HepG2 (cell line): ENCODE measurements at regions not wholly inside any gene's neighbourhood (a gene's known extent, or its start where the extent isn't known, plus 50 kb on each side); places are given as distances from the start of the nearest gene placed in this dataset.

Experiments used
- ATAC-seq: fragments of 200-7000 bp; cut with Tn5 transposase; 3 replicates; pipeline ENCODE4 v1.9.1; 2020; ENCODE audit warnings: mild to moderate bottlenecking, moderate library complexity
- BruUV-seq: library from RNA; stranded (reverse); fragments of 400-500 nt; replicated peaks from 2 replicates; lab custom pipeline; 2021; lab: Mats Ljungman, UMichigan
- CTCF ChIA-PET: fragments of 300-600 bp; formaldehyde crosslinking; extraction: SDS; loops from one replicate; lab custom pipeline; 2021; ENCODE audit warnings: low total read pairs, inconsistent platforms, low intra/inter-chr PET ratio; lab: Yijun Ruan, JAX
- POLR2A ChIA-PET: fragments of 350-600 bp; sonication (Branson Sonifier 250); formaldehyde crosslinking; loops from one replicate; lab custom pipeline; 2020; ENCODE audit warnings: antibody characterized with exemption, inconsistent platforms; lab: Yijun Ruan, JAX
- DNase-seq: peaks from one replicate; pipeline ENCODE4 v3.0.0-alpha.2; 2015; ENCODE audit warnings: low spot score
- FAIRE-seq: peaks from 3 replicates; lab custom pipeline; 2011; peaks lifted over from hg19 to GRCh38; lab: Jason Lieb, UNC
- H2AFZ ChIP-seq: one replicate; pipeline ENCODE4 v1.6.1; 2011; ENCODE audit warnings: low read length, inconsistent platforms
- H3K27ac ChIP-seq: fragments of 300-600 bp; 3 replicates; pipeline ENCODE4 v1.8.0; 2011; ENCODE audit warnings: mixed run types, mild to moderate bottlenecking, mixed read lengths, low read length, inconsistent platforms; ENCODE audit not compliant: insufficient read depth; ENCODE audit errors: extremely low read length
- H3K27me3 ChIP-seq, 2 experiments: fragments of 200-600 bp in 1 of 2; 2 replicates in 1 of 2; 3 replicates in 1 of 2; pipeline versions ENCODE4 v1.6.0 to v1.8.0; 2011; ENCODE audit warnings: low read length in 2 of 2, mild to moderate bottlenecking in 2 of 2, moderate library complexity in 2 of 2, inconsistent platforms in 1 of 2; ENCODE audit not compliant: insufficient read depth in 2 of 2, control insufficient read depth in 1 of 2
- H3K36me3 ChIP-seq, 2 experiments: fragments of 200-600 bp in 1 of 2; replicated peaks in 1 of 2; 2 replicates in 1 of 2; 3 replicates in 1 of 2; pipeline versions ENCODE4 v1.5.1 to v1.8.0; 2011; ENCODE audit warnings: low read length in 2 of 2, inconsistent platforms in 1 of 2; ENCODE audit not compliant: insufficient read depth in 2 of 2, control insufficient read depth in 1 of 2
- H3K4me1 ChIP-seq: 2 replicates; pipeline ENCODE4 v1.5.1; 2012; ENCODE audit warnings: low read length, inconsistent platforms; ENCODE audit not compliant: insufficient read depth
- H3K4me2 ChIP-seq: 2 replicates; pipeline ENCODE4 v1.6.0; 2011; ENCODE audit warnings: low read depth, low read length, inconsistent platforms
- H3K4me3 ChIP-seq, 3 experiments: fragments of 200-600 bp in 1 of 3; sonication (generic), shearing (Covaris generic) in 1 of 3; replicated peaks in 1 of 3; 2 replicates each; pipeline ENCODE4 v1.5.1; 2011 to 2016; ENCODE audit warnings: low read length in 3 of 3, inconsistent platforms in 2 of 3, low read depth in 2 of 3, mild to moderate bottlenecking in 2 of 3, control low read depth in 1 of 3, mixed read lengths in 1 of 3; ENCODE audit not compliant: insufficient read depth in 1 of 3
- H3K79me2 ChIP-seq: one replicate; pipeline ENCODE4 v1.6.1; 2011; ENCODE audit warnings: low read length, inconsistent platforms; ENCODE audit not compliant: insufficient read depth
- H3K9ac ChIP-seq: 2 replicates; pipeline ENCODE4 v1.6.0; 2011; ENCODE audit warnings: mild to moderate bottlenecking, low read depth, low read length, inconsistent platforms; ENCODE audit not compliant: insufficient read depth
- H3K9me3 ChIP-seq: 2 replicates; pipeline ENCODE4 v1.5.1; 2012; ENCODE audit warnings: mild to moderate bottlenecking, low read length
- H4K20me1 ChIP-seq: 2 replicates; pipeline ENCODE4 v1.6.0; 2011; ENCODE audit warnings: inconsistent platforms, mild to moderate bottlenecking, low read length, moderate library complexity; ENCODE audit not compliant: insufficient read depth
- ATAD3A ChIP-seq: sonication (generic); formaldehyde crosslinking; IDR thresholded peaks from 2 replicates; pipeline ENCODE4 v1.4.0; 2020; ENCODE audit warnings: missing genetic modification reagents
- CEBPG ChIP-seq: IDR thresholded peaks from 2 replicates; pipeline ENCODE4 v1.6.1; 2016
- FOXA3 ChIP-seq: IDR thresholded peaks from 2 replicates; pipeline ENCODE4 v1.6.1; 2016; ENCODE audit warnings: missing genetic modification reagents, missing compliant biosample characterization
- FOXC1 ChIP-seq: sonication (generic); formaldehyde crosslinking; IDR thresholded peaks from 2 replicates; pipeline ENCODE4 v1.8.0; 2022; ENCODE audit warnings: mild to moderate bottlenecking, missing genetic modification reagents, borderline replicate concordance
- GATAD1 ChIP-seq: IDR thresholded peaks from 2 replicates; pipeline ENCODE4 v1.6.1; 2016; ENCODE audit warnings: missing genetic modification reagents, missing compliant biosample characterization
- IRF2 ChIP-seq: IDR thresholded peaks from 2 replicates; pipeline ENCODE4 v1.6.1; 2018; ENCODE audit warnings: missing genetic modification reagents, missing compliant biosample characterization
- KDM5A ChIP-seq: fragments of 200-600 bp; sonication (generic); IDR thresholded peaks from 2 replicates; pipeline ENCODE4 v1.7.0; 2018; ENCODE audit warnings: antibody characterized with exemption, mild to moderate bottlenecking, low read length, borderline replicate concordance
- MTF1 ChIP-seq: sonication (generic); formaldehyde crosslinking; IDR thresholded peaks from 2 replicates; pipeline ENCODE4 v1.5.0; 2020; ENCODE audit warnings: missing genetic modification reagents
- NFRKB ChIP-seq: fragments of 450-650 bp; IDR thresholded peaks from 2 replicates; pipeline ENCODE4 v1.6.1; 2017
- RFX3 ChIP-seq: IDR thresholded peaks from 2 replicates; pipeline ENCODE4 v1.6.1; 2016; ENCODE audit warnings: missing biosample characterization, missing genetic modification reagents
- SMAD3 ChIP-seq: sonication (generic); formaldehyde crosslinking; IDR thresholded peaks from 2 replicates; pipeline ENCODE4 v1.4.0; 2020; ENCODE audit warnings: missing genetic modification reagents
- SP2 ChIP-seq: sonication (generic); formaldehyde crosslinking; IDR thresholded peaks from 2 replicates; pipeline ENCODE4 v1.5.1; 2020; ENCODE audit warnings: mild to moderate bottlenecking, missing genetic modification reagents
- SPEN ChIP-seq: sonication (generic); formaldehyde crosslinking; IDR thresholded peaks from 2 replicates; pipeline ENCODE4 v1.5.1; 2020; ENCODE audit warnings: low read depth, mild to moderate bottlenecking, missing genetic modification reagents
- ZNF124 ChIP-seq: sonication (generic); formaldehyde crosslinking; IDR thresholded peaks from 2 replicates; pipeline ENCODE4 v1.4.0; 2020; ENCODE audit warnings: missing genetic modification reagents
- ZNF678 ChIP-seq: sonication (generic); formaldehyde crosslinking; IDR thresholded peaks from 2 replicates; pipeline ENCODE4 v1.4.0; 2020; ENCODE audit warnings: mild to moderate bottlenecking, missing genetic modification reagents
- ZNF777 ChIP-seq: sonication (generic); formaldehyde crosslinking; IDR thresholded peaks from 2 replicates; pipeline ENCODE4 v1.4.0; 2020; ENCODE audit warnings: missing genetic modification reagents
- ZNF792 ChIP-seq: IDR thresholded peaks from 2 replicates; pipeline ENCODE4 v1.6.1; 2016
- WGBS: methylation state at CpG from one replicate; pipeline ENCODE4 v1.1.6; 2017; ENCODE audit warnings: low lambda C conversion rate; 5-methylcytosine and 5-hydroxymethylcytosine counted together
- in situ Hi-C: cut with HindIII; loops from 2 replicates; pipeline ENCODE4 v1.10.0; 2017; ENCODE audit warnings: low pct_unique_long_range_greater_than_20kb; ENCODE audit not compliant: extremely low pct_ligation_motif_present
- intact Hi-C: fragments of 100-400 bp; cut with micrococcal nuclease; formaldehyde crosslinking; loops from one replicate; pipeline ENCODE4 v1.10.0; 2022; ENCODE audit not compliant: unreplicated experiment
- TF ChIP-seq, protein P1 (sequence below): sonication (generic); formaldehyde crosslinking; IDR thresholded peaks from 2 replicates; pipeline ENCODE4 v1.9.0; 2021; ENCODE audit warnings: mild to moderate bottlenecking, missing genetic modification reagents
- TF ChIP-seq, protein P2 (sequence below): sonication (generic); formaldehyde crosslinking; IDR thresholded peaks from 2 replicates; pipeline ENCODE4 v1.8.1; 2022; ENCODE audit warnings: mild to moderate bottlenecking, missing genetic modification reagents

DNA sequence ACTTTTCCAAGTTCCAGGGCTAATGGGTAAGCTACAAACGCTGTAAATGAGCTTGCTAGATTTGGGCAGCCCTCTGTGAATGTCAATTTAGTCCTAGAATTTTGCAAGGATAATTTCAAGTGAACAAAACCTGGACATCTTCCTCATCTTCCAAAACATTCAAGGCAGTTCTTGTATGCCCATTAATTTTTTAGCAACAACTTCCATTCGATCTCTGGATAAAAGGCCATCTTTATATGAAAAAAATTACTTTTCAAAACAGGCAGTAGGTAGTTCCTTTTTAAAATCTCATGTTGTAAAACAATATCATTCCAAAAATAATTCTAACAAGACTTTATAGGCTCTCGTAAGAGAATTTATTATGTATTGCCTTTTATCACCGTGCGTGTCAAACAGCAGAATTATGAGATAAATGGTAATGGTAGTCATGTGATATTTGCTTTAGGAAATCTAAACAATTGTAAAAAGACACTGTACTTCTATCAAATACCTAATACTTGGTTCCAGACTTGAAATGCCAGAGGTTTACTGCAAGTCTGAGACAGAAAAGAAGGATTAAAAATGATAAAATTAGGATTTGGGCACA, 143.7 kb upstream of the NRP1 start:
- H3K9ac ChIP-seq: no peak overlapping the region
- no peaks in the 10 kb centered on the region for H3K79me2 ChIP-seq
- H3K4me1 ChIP-seq: peaks cover 36% of the 10 kb centered on the region
- no peaks in the 10 kb centered on the region for H4K20me1 ChIP-seq
- no peak for TF ChIP-seq ZNF777 (CRISPR knock-in tag)
- no peak for TF ChIP-seq NFRKB
- no peak for TF ChIP-seq CEBPG (CRISPR knock-in tag)
- no peak for TF ChIP-seq ATAD3A (CRISPR knock-in tag)
- no peak for TF ChIP-seq GATAD1 (CRISPR knock-in tag)
- no peak for TF ChIP-seq IRF2 (CRISPR knock-in tag)
- TF ChIP-seq SP2 (CRISPR knock-in tag): no peak
- TF ChIP-seq, protein P1, sequence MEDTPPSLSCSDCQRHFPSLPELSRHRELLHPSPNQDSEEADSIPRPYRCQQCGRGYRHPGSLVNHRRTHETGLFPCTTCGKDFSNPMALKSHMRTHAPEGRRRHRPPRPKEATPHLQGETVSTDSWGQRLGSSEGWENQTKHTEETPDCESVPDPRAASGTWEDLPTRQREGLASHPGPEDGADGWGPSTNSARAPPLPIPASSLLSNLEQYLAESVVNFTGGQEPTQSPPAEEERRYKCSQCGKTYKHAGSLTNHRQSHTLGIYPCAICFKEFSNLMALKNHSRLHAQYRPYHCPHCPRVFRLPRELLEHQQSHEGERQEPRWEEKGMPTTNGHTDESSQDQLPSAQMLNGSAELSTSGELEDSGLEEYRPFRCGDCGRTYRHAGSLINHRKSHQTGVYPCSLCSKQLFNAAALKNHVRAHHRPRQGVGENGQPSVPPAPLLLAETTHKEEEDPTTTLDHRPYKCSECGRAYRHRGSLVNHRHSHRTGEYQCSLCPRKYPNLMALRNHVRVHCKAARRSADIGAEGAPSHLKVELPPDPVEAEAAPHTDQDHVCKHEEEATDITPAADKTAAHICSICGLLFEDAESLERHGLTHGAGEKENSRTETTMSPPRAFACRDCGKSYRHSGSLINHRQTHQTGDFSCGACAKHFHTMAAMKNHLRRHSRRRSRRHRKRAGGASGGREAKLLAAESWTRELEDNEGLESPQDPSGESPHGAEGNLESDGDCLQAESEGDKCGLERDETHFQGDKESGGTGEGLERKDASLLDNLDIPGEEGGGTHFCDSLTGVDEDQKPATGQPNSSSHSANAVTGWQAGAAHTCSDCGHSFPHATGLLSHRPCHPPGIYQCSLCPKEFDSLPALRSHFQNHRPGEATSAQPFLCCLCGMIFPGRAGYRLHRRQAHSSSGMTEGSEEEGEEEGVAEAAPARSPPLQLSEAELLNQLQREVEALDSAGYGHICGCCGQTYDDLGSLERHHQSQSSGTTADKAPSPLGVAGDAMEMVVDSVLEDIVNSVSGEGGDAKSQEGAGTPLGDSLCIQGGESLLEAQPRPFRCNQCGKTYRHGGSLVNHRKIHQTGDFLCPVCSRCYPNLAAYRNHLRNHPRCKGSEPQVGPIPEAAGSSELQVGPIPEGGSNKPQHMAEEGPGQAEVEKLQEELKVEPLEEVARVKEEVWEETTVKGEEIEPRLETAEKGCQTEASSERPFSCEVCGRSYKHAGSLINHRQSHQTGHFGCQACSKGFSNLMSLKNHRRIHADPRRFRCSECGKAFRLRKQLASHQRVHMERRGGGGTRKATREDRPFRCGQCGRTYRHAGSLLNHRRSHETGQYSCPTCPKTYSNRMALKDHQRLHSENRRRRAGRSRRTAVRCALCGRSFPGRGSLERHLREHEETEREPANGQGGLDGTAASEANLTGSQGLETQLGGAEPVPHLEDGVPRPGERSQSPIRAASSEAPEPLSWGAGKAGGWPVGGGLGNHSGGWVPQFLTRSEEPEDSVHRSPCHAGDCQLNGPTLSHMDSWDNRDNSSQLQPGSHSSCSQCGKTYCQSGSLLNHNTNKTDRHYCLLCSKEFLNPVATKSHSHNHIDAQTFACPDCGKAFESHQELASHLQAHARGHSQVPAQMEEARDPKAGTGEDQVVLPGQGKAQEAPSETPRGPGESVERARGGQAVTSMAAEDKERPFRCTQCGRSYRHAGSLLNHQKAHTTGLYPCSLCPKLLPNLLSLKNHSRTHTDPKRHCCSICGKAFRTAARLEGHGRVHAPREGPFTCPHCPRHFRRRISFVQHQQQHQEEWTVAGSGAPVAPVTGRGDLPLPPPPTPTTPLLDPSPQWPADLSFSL: no peak
- no peak for TF ChIP-seq MTF1 (CRISPR knock-in tag)
- TF ChIP-seq RFX3 (CRISPR knock-in tag): no peak
- TF ChIP-seq SMAD3 (CRISPR knock-in tag): no peak
- TF ChIP-seq FOXC1 (CRISPR knock-in tag): no peak
- no peak for TF ChIP-seq ZNF124 (CRISPR knock-in tag)
- no peak for TF ChIP-seq ZNF792 (CRISPR knock-in tag)
- TF ChIP-seq FOXA3 (CRISPR knock-in tag): no peak
- no peak for TF ChIP-seq SPEN (CRISPR knock-in tag)
- no peak for TF ChIP-seq KDM5A
- no peak for TF ChIP-seq ZNF678 (CRISPR knock-in tag)
- TF ChIP-seq, protein P2, sequence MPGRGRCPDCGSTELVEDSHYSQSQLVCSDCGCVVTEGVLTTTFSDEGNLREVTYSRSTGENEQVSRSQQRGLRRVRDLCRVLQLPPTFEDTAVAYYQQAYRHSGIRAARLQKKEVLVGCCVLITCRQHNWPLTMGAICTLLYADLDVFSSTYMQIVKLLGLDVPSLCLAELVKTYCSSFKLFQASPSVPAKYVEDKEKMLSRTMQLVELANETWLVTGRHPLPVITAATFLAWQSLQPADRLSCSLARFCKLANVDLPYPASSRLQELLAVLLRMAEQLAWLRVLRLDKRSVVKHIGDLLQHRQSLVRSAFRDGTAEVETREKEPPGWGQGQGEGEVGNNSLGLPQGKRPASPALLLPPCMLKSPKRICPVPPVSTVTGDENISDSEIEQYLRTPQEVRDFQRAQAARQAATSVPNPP (CRISPR knock-in tag): no peak
- no peak for FAIRE-seq
- DNase-seq: no peak
- intact Hi-C loops: no loop called here
- H3K9me3 ChIP-seq: no peaks in the 10 kb centered on the region
- no peaks in the 10 kb centered on the region for H3K36me3 ChIP-seq
- in situ Hi-C loops: no loop called here
- no peaks in the 10 kb centered on the region for H3K27me3 ChIP-seq
- no peak overlapping the region for H2AFZ ChIP-seq
- 74% methylated on average over 5 of the region's 5 CpGs for WGBS
- no peak overlapping the region for H3K4me3 ChIP-seq
- CTCF ChIA-PET: no interaction called here
- H3K27ac ChIP-seq: no peak overlapping the region
- H3K4me2 ChIP-seq: no peak overlapping the region
- POLR2A ChIA-PET: interaction anchor here (0.9 to 1.7 kb wide), 2 partner anchors 30 kb away, joined by 3 to 8 read pairs; no protein-coding TSS in a partner anchor
- no peak for ATAC-seq
- no TSS peak for BruUV-seq
